D721Med (cell line): ENCODE measurements at regions not wholly inside any gene's neighbourhood (a gene's known extent, or its start where the extent isn't known, plus 50 kb on each side); places are given as distances from the start of the nearest gene placed in this dataset.

ENCODE experiments used
- DNase-seq: peaks from one replicate; pipeline ENCODE4 v3.0.0; 2011; ENCODE audit warnings: low spot score; ENCODE audit not compliant: insufficient read length
- FAIRE-seq: peaks from 2 replicates; lab custom pipeline; 2011; peaks lifted over from hg19 to GRCh38; lab: Jason Lieb, UNC
- CTCF ChIP-seq: IDR thresholded peaks from 2 replicates; pipeline ENCODE4 v1.5.1; 2012; ENCODE audit warnings: mild to moderate bottlenecking, control low read depth; ENCODE audit not compliant: insufficient read depth; ENCODE audit errors: missing control alignments

- no peak for FAIRE-seq
- no peak for TF ChIP-seq CTCF
- DNase-seq, result no peak
Observed at GRCh38 chr6:113668641-113669408, 188.3 kb upstream of the MARCKS start.

GRCh38 chr6:113669606-113670005 lies 187.5 kb upstream of the MARCKS start:
- no peak for TF ChIP-seq CTCF
- FAIRE-seq (no peak), DNase-seq (no peak)

GRCh38 chr6:113671421-113671820 lies 185.7 kb upstream of the MARCKS start:
- TF ChIP-seq CTCF, result no peak
- FAIRE-seq (no peak), DNase-seq (no peak)

- FAIRE-seq (no peak), DNase-seq (no peak)
- TF ChIP-seq CTCF, result no peak
Observed at GRCh38 chr6:113672491-113673149, 184.5 kb upstream of the MARCKS start.

- DNase-seq (no peak), FAIRE-seq (no peak)
- no peak for TF ChIP-seq CTCF
Observed at GRCh38 chr6:113674075-113674474, 183.1 kb upstream of the MARCKS start.

GRCh38 chr6:113676057-113676456 lies 181.1 kb upstream of the MARCKS start:
- DNase-seq, result no peak
- FAIRE-seq, result no peak
- no peak for TF ChIP-seq CTCF

GRCh38 chr6:113676968-113677367 lies 180.2 kb upstream of the MARCKS start:
- FAIRE-seq (no peak), DNase-seq (no peak)
- no peak for TF ChIP-seq CTCF
